Esophagus squamous epithelium (tissue), 4 donors: ENCODE measurements at regions not wholly inside any gene's neighbourhood (a gene's known extent, or its start where the extent isn't known, plus 50 kb on each side); places are given as distances from the start of the nearest gene placed in this dataset.

Experiments used
- POLR2A ChIP-seq, 4 donors: fragments of 450-650 bp; IDR thresholded peaks; one replicate each; pipeline ENCODE4 v1.6.1; 2017; ENCODE audit warnings: antibody characterized with exemption in 4 of 4, mild to moderate bottlenecking in 4 of 4, moderate library complexity in 3 of 4
- TF ChIP-seq, protein P1 (sequence below), 6 experiments: fragments of 450-650 bp in 4 of 6; fragments of 200-600 bp in 2 of 6; sonication (generic) in 2 of 6; IDR thresholded peaks; one replicate each; pipeline ENCODE4 v1.5.1; 2016 to 2019; ENCODE audit warnings: antibody characterized with exemption in 6 of 6, mild to moderate bottlenecking in 4 of 6, moderate library complexity in 4 of 6

DNA sequence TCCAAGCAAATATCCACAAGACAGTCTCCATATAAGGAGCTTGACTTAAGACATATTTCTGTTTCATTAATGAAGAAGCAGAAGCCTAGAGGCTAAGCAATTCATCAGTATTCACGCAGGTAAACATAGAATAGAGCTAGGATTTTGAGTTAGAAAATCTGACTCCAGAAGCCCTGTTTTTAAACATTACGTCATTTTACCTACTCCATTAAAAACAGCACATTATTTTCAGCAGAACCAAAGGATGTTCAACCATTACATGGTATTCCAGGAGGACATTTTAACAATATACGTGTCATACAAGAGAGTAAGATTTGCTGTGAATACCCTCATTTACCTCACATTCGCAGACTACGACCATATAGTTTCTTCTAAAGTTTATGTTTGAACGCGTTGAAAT is 403.3 kb upstream of the TRAM1L1 start:
- TF ChIP-seq, protein P1, sequence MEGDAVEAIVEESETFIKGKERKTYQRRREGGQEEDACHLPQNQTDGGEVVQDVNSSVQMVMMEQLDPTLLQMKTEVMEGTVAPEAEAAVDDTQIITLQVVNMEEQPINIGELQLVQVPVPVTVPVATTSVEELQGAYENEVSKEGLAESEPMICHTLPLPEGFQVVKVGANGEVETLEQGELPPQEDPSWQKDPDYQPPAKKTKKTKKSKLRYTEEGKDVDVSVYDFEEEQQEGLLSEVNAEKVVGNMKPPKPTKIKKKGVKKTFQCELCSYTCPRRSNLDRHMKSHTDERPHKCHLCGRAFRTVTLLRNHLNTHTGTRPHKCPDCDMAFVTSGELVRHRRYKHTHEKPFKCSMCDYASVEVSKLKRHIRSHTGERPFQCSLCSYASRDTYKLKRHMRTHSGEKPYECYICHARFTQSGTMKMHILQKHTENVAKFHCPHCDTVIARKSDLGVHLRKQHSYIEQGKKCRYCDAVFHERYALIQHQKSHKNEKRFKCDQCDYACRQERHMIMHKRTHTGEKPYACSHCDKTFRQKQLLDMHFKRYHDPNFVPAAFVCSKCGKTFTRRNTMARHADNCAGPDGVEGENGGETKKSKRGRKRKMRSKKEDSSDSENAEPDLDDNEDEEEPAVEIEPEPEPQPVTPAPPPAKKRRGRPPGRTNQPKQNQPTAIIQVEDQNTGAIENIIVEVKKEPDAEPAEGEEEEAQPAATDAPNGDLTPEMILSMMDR (IDR thresholded peaks at IDR 0.05): no peak
- no peak for TF ChIP-seq POLR2A (IDR thresholded peaks at IDR 0.05)
